ENCODE measurements at regions not wholly inside any gene's neighbourhood (a gene's known extent, or its start where the extent isn't known, plus 50 kb on each side); places are given as distances from the start of the nearest gene placed in this dataset.

GRCh38 chr13:56216221-56216620 is 924.5 kb upstream of the PRR20A start:
- TF ChIP-seq, protein P1, sequence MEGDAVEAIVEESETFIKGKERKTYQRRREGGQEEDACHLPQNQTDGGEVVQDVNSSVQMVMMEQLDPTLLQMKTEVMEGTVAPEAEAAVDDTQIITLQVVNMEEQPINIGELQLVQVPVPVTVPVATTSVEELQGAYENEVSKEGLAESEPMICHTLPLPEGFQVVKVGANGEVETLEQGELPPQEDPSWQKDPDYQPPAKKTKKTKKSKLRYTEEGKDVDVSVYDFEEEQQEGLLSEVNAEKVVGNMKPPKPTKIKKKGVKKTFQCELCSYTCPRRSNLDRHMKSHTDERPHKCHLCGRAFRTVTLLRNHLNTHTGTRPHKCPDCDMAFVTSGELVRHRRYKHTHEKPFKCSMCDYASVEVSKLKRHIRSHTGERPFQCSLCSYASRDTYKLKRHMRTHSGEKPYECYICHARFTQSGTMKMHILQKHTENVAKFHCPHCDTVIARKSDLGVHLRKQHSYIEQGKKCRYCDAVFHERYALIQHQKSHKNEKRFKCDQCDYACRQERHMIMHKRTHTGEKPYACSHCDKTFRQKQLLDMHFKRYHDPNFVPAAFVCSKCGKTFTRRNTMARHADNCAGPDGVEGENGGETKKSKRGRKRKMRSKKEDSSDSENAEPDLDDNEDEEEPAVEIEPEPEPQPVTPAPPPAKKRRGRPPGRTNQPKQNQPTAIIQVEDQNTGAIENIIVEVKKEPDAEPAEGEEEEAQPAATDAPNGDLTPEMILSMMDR (IDR thresholded peaks at IDR 0.05; ENCODE audit: poor library complexity), result no peak
- TF ChIP-seq EZH2phosphoT487 (IDR thresholded peaks at IDR 0.05; ENCODE audit: low read depth, severe bottlenecking, unreplicated experiment), result no peak

All from hepatocyte (in vitro differentiated cells).